Gastrocnemius medialis (tissue), 4 donors: ENCODE measurements at regions not wholly inside any gene's neighbourhood (a gene's known extent, or its start where the extent isn't known, plus 50 kb on each side); places are given as distances from the start of the nearest gene placed in this dataset.

ENCODE experiments used
- ATAC-seq, 2 donors: fragments of 150-250 bp; one replicate each; pipeline ENCODE4 v1.9.1; 2016
- DNase-seq, 2 donors: peaks; one replicate each; pipeline ENCODE4 v3.0.0-alpha.2; 2019
- H3K27ac ChIP-seq, 4 donors: fragments of 200-600 bp; sonication (generic); 1 replicate in 1 of 4; 2 replicates in 3 of 4; pipeline ENCODE4 v1.5.1; 2016 to 2018; ENCODE audit warnings: mild to moderate bottlenecking in 2 of 4, moderate library complexity in 1 of 4
- H3K27me3 ChIP-seq, 3 donors: fragments of 200-600 bp; sonication (generic) in 2 of 3; 1 replicate in 1 of 3; 2 replicates in 2 of 3; pipeline versions ENCODE4 v1.5.1 to v1.6.0; 2016 to 2019; ENCODE audit warnings: mild to moderate bottlenecking in 1 of 3, moderate library complexity in 1 of 3
- H3K36me3 ChIP-seq, 2 donors: fragments of 200-600 bp; sonication (generic) in 1 of 2; one replicate each; pipeline ENCODE4 v1.5.1; 2017 to 2018
- H3K4me1 ChIP-seq, 2 donors: fragments of 200-600 bp; sonication (generic) in 1 of 2; one replicate each; pipeline ENCODE4 v1.5.1; 2016 to 2017; ENCODE audit warnings: mild to moderate bottlenecking in 2 of 2
- H3K4me3 ChIP-seq, 4 donors: fragments of 200-600 bp; sonication (generic) in 3 of 4; 1 replicate in 1 of 4; 2 replicates in 3 of 4; pipeline ENCODE4 v1.5.1; 2016 to 2019; ENCODE audit warnings: mild to moderate bottlenecking in 2 of 4
- H3K9me3 ChIP-seq, 3 donors: fragments of 200-600 bp; sonication (generic) in 2 of 3; 1 replicate in 1 of 3; 2 replicates in 2 of 3; pipeline ENCODE4 v1.5.1; 2016 to 2019
- CTCF ChIP-seq, 5 experiments: fragments of 450-650 bp in 3 of 5; fragments of 200-600 bp in 2 of 5; sonication (generic) in 2 of 5; IDR thresholded peaks in 4 of 5; conservative IDR thresholded peaks in 1 of 5; 1 replicate in 4 of 5; 2 replicates in 1 of 5; pipeline ENCODE4 v1.5.1; 2016 to 2019; ENCODE audit warnings: antibody characterized with exemption in 5 of 5, mild to moderate bottlenecking in 3 of 5, moderate library complexity in 3 of 5
- POLR2A ChIP-seq, 2 donors: fragments of 450-650 bp; IDR thresholded peaks; one replicate each; pipeline ENCODE4 v1.6.1; 2017; ENCODE audit warnings: antibody characterized with exemption in 2 of 2, mild to moderate bottlenecking in 2 of 2, moderate library complexity in 2 of 2
- in situ Hi-C, 4 donors: fragments of 200-750 bp; cut with MboI; loops; one replicate each; pipeline versions ENCODE4 v1.15.0 to v1.8.0; 2017; ENCODE audit warnings: low sequenced_read_pairs in 4 of 4
- intact Hi-C: fragments of 100-400 bp; cut with DNase I; formaldehyde crosslinking; loops from one replicate; pipeline ENCODE4 v1.15.1; 2023; ENCODE audit warnings: low total_unique reads

GRCh38 chr14:27371868-27372267 is 774.0 kb upstream of the NOVA1 start:
- ATAC-seq, result no peak
- Histone ChIP-seq H3K27ac (no peak overlapping the region), H3K36me3 (no peaks in the 10 kb centered on the region), H3K4me3 (no peak overlapping the region), H3K9me3 (no peaks in the 10 kb centered on the region), H3K27me3 (no peaks in the 10 kb centered on the region), H3K4me1 (no peaks in the 10 kb centered on the region)
- no peak for DNase-seq
- in situ Hi-C loops, result no loop called here
- TF ChIP-seq POLR2A (IDR thresholded peaks at IDR 0.05) (no peak), CTCF (IDR thresholded peaks at IDR 0.05 in 4 of 5, conservative IDR thresholded peaks at IDR 0.05 in 1 of 5) (no peak)
- intact Hi-C loops, result no loop called here

GRCh38 chr14:27372771-27373170 is 774.9 kb upstream of the NOVA1 start:
- TF ChIP-seq POLR2A (IDR thresholded peaks at IDR 0.05) (no peak), CTCF (IDR thresholded peaks at IDR 0.05 in 4 of 5, conservative IDR thresholded peaks at IDR 0.05 in 1 of 5) (no peak)
- intact Hi-C loops (no loop called here), in situ Hi-C loops (no loop called here)
- no peak for DNase-seq
- Histone ChIP-seq H3K27me3 (no peaks in the 10 kb centered on the region), H3K4me3 (no peak overlapping the region), H3K27ac (no peak overlapping the region), H3K36me3 (no peaks in the 10 kb centered on the region), H3K4me1 (no peaks in the 10 kb centered on the region), H3K9me3 (no peaks in the 10 kb centered on the region)
- ATAC-seq, result no peak

DNA sequence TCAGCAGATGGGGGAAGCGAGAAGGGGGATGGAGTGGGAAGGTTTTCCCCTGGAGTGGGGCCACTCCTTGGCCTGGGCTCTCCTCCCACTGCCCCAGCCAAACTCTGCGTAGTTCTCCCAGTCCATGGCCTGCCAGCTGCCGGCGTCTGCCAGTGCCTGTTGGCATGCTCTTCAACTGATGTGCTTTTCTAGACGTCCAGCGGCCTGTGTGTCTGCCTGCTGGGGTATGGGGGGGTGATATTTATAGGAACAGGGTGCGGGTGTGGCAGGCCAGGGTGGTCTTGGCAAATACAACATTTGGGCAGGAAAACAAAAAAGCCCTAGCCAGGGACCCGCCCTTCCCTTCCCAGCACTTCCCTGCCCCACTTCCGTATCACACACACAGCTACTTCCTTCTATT is 786.3 kb upstream of the NOVA1 start:
- no peak for TF ChIP-seq CTCF (IDR thresholded peaks at IDR 0.05 in 4 of 5, conservative IDR thresholded peaks at IDR 0.05 in 1 of 5)
- TF ChIP-seq POLR2A (IDR thresholded peaks at IDR 0.05), result no peak
- Histone ChIP-seq H3K36me3 (no peaks in the 10 kb centered on the region), H3K4me3 (no peak overlapping the region), H3K27me3 (no peaks in the 10 kb centered on the region), H3K27ac (no peak overlapping the region), H3K9me3 (no peaks in the 10 kb centered on the region), H3K4me1 (no peaks in the 10 kb centered on the region)
- intact Hi-C loops (no loop called here), in situ Hi-C loops (no loop called here)
- no peak for ATAC-seq
- no peak for DNase-seq

DNA sequence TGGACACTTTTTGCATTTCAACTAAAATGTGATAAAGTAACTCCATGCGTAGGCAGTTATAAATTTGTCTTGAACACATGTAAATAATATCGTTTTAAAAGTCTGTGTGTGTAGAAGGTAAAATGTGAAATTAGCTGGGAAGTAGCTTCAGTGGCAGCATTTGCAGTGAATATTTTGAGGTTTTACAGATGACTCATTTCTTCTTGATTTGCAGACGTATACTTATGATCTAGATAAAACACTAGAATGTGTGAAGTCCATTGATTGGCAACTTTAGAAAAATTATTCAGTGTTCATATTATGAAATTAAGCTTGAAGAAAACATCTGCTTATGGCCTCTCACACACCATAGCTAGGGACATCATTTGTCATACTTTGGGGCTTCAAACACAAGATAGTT is 788.6 kb upstream of the NOVA1 start:
- no peak for ATAC-seq
- no peaks in the 10 kb centered on the region for H3K27me3 ChIP-seq
- DNase-seq, result no peak
- intact Hi-C loops (no loop called here), in situ Hi-C loops (no loop called here)
- H3K27ac ChIP-seq, result no peak overlapping the region
- no peaks in the 10 kb centered on the region for H3K36me3 ChIP-seq
- H3K4me1 ChIP-seq, result no peaks in the 10 kb centered on the region
- no peaks in the 10 kb centered on the region for H3K9me3 ChIP-seq
- no peak overlapping the region for H3K4me3 ChIP-seq
- TF ChIP-seq POLR2A (IDR thresholded peaks at IDR 0.05), result no peak
- no peak for TF ChIP-seq CTCF (IDR thresholded peaks at IDR 0.05 in 4 of 5, conservative IDR thresholded peaks at IDR 0.05 in 1 of 5)

- Histone ChIP-seq H3K4me1 (no peaks in the 10 kb centered on the region), H3K27me3 (no peaks in the 10 kb centered on the region), H3K27ac (no peak overlapping the region), H3K9me3 (no peaks in the 10 kb centered on the region), H3K36me3 (no peaks in the 10 kb centered on the region), H3K4me3 (no peak overlapping the region)
- TF ChIP-seq POLR2A (IDR thresholded peaks at IDR 0.05) (no peak), CTCF (IDR thresholded peaks at IDR 0.05 in 4 of 5, conservative IDR thresholded peaks at IDR 0.05 in 1 of 5) (no peak)
- ATAC-seq (no peak), DNase-seq (no peak)
- intact Hi-C loops (no loop called here), in situ Hi-C loops (no loop called here)
Measured at GRCh38 chr14:27387463-27387862, 789.6 kb upstream of the NOVA1 start.
